ENCODE measurements at regions not wholly inside any gene's neighbourhood (a gene's known extent, or its start where the extent isn't known, plus 50 kb on each side); places are given as distances from the start of the nearest gene placed in this dataset.

DNA sequence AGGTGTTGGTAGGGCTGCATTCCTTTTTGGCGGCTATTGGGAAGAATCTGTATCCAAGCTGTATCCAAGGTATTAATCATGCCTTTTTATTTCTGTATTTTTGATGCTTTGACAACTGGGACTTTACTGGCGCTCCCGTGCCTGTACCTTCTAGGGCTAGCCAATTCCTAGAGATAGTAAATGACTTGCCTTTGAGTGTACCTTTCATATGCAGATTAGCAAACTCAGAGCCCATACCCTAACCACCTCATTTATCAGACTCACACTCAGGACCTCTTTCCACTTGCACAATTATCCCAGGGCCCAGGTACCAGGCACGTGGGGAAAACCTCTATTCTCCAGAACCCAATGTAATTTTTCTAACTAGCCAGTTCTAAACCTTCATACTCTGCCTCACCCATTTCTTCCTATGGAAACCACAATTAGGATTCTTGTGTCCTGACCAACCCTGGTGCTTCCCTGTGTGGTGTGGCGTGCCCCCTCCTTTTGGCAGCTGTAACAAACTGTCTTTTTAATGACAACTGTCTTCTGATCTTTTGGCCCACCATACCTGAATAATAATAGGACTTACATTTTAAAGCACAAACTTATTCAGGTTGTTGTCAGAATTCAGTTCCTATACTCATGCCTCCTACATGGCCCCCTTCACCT lies 65.8 kb upstream of the PNPT1 start:
- no peak for DNase-seq (ENCODE audit: low read depth)
- H3K4me3 ChIP-seq (ENCODE audit: low read length), result no peak overlapping the region
- TF ChIP-seq, protein P1, sequence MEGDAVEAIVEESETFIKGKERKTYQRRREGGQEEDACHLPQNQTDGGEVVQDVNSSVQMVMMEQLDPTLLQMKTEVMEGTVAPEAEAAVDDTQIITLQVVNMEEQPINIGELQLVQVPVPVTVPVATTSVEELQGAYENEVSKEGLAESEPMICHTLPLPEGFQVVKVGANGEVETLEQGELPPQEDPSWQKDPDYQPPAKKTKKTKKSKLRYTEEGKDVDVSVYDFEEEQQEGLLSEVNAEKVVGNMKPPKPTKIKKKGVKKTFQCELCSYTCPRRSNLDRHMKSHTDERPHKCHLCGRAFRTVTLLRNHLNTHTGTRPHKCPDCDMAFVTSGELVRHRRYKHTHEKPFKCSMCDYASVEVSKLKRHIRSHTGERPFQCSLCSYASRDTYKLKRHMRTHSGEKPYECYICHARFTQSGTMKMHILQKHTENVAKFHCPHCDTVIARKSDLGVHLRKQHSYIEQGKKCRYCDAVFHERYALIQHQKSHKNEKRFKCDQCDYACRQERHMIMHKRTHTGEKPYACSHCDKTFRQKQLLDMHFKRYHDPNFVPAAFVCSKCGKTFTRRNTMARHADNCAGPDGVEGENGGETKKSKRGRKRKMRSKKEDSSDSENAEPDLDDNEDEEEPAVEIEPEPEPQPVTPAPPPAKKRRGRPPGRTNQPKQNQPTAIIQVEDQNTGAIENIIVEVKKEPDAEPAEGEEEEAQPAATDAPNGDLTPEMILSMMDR (IDR thresholded peaks at IDR 0.05; ENCODE audit: insufficient read depth, low read depth, low read length, missing control alignments), result no peak

DNA sequence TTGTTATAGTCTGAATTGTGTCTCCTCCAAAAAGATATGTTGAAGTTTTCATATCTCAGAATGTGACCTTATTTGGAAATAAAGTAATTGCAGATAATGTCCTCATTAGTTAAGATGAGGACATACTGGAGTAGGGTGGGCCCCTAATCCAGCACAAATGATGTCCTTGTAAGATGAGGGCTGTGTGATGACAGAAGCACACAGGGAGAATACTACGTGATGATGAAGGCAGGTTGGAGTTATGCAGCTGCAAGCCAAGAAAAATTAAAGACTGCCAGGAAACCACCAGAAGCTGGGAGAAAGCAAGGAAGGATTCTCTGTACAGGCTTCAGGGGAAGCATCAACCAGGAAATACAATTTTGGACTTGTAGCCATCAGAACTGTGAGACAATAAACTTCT lies 58.3 kb upstream of the PNPT1 start:
- TF ChIP-seq, protein P1 (IDR thresholded peaks at IDR 0.05; ENCODE audit: insufficient read depth, low read depth, low read length, missing control alignments), result no peak
- no peak overlapping the region for H3K4me3 ChIP-seq (ENCODE audit: low read length)
- DNase-seq (ENCODE audit: low read depth), result no peak

DNA sequence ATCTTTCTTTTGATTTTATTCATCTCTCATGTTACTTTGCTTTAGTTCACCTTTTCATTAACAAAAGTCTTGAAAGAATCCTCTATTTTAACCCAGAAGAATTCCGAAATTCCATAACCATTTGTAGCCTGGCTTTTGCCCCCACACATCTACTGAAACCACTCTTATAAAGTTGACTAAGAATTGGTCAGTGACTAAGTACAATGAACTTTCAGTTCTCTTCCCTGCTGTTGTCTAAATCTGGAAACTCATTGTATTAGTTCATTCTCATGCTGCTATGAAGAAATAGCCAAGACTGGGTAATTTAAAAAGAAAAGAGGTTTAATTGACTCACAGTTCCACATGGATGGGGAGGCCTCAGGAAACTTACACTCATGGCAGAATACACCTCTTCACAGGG lies 49.9 kb upstream of the PNPT1 start:
- DNase-seq (ENCODE audit: low read depth), result peak; percentile 49
- TF ChIP-seq, protein P1 (IDR thresholded peaks at IDR 0.05; ENCODE audit: insufficient read depth, low read depth, low read length, missing control alignments), result no peak
- H3K4me3 ChIP-seq (ENCODE audit: low read length), result no peak overlapping the region

Data from epithelial cell of esophagus (primary cell).